ENCODE measurements at regions not wholly inside any gene's neighbourhood (a gene's known extent, or its start where the extent isn't known, plus 50 kb on each side); places are given as distances from the start of the nearest gene placed in this dataset.
"Not testable (repeated sequence)": the region's sequence is repeated elsewhere in the genome, so short reads cannot be mapped to it uniquely, and the experiment has no call there.

DNA sequence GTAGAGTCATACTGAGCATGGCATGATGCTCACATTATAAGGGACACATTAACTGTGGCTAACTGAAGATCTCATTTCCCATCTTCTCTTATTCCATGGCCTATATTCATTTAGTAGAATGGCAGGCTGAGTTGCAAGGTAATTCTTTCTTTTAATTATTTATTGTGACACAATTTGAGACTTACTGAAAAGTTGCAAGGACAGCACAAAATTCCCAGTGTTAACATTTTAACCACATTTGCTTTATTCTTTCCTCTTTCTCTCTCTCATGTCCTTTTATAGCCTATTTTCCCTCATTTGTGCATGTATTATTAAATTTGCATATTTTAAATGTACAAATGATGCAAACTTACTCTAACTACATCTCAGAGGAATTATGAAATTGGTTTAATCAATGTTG is 366.1 kb upstream of the RPS23 start:
- DNase-seq, result no peak
- Mint-ChIP-seq H3K9me3 (no peaks in the 10 kb centered on the region), H3K27ac (no peak overlapping the region), H3K4me1 (no peaks in the 10 kb centered on the region), H3K27me3 (peaks cover 8% of the 10 kb centered on the region), H3K4me3 (no peak overlapping the region)
- no peak for ATAC-seq

DNA sequence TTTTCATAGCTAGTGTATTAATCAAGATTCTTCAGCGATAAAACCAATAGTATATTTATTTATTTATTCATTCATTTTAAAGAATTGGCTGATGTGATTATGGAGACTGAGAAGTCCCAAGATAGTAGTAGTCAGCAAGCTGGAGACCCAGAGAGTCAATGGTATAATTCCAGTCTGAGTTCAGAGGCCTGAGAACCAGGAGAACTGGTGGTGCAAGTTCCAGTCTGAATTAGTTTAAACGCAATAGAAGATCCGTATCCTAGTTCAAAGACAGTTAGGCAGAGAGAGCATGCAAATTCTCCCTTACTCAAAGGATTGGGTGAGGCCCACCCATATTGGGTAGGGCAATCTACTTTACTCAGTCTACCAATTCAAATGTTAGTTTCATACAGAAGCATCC is 364.2 kb upstream of the RPS23 start:
- Mint-ChIP-seq H3K4me1 (no peaks in the 10 kb centered on the region), H3K27me3 (no peaks in the 10 kb centered on the region), H3K4me3 (no peak overlapping the region), H3K9me3 (no peaks in the 10 kb centered on the region), H3K27ac (no peak overlapping the region)
- DNase-seq, result no peak
- ATAC-seq, result no peak

DNA sequence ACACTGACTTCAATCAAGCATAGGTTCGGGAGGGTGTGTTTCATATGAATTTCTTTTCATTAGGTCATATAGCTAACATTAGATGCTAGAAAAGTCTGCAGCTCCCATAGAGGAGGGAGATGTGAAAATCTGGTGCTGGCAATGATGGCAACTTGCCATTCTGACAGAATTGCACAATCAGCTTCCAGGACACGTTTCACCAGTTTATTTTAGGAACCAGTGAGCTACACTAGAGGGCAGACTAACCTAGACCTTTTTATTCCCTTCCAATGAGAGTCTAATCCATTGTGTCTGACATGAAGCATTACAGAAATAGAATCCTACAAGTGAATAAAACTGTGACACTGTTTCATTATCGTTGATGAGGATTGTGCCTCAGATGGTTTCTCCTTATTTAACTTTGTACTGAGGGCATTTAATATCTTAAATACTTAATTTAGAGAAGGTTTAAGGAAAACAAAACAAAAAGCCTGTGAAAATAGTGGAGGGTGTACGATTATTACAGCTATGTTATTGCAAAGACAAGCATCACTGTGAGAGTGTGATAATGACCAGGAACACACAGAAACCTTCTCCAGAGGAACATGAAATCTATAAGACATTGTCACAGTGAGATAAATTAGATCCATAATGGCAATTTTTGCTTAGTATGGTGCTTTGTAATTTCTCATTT is 363.3 kb upstream of the RPS23 start:
- no peaks in the 10 kb centered on the region for H3K27me3 Mint-ChIP-seq
- ATAC-seq (peak; percentile 78), DNase-seq (peak; percentile 5 to 18)
- H3K4me1 Mint-ChIP-seq, result no peaks in the 10 kb centered on the region
- H3K27ac Mint-ChIP-seq, result peak overlapping the region in 1 of 2 donors; percentile 69
- H3K9me3 Mint-ChIP-seq, result no peaks in the 10 kb centered on the region
- H3K4me3 Mint-ChIP-seq, result no peak overlapping the region

DNA sequence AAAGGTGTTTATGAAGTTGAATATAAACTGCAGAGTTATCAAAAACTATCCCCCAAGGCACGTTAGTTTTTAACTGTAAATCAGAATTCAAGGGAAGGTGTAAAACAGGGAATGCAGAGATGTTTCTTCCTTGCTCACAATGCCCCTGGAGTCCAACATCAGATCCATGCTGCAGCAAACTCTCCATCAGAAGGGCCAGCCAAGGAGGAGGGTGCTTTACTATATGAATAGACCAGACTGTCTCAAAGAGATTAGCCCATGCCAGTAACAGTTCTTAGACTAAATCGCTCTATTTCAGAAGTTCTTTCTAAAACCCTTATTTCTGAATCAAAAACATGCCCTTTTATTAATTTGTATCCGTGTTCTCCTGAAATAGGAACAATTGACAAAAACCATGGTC is 362.8 kb upstream of the RPS23 start:
- DNase-seq, result no peak
- Mint-ChIP-seq H3K4me1 (no peaks in the 10 kb centered on the region), H3K9me3 (no peaks in the 10 kb centered on the region), H3K27ac (peak overlapping the region in 1 of 2 donors; percentile 14), H3K4me3 (no peak overlapping the region), H3K27me3 (no peaks in the 10 kb centered on the region)
- no peak for ATAC-seq

DNA sequence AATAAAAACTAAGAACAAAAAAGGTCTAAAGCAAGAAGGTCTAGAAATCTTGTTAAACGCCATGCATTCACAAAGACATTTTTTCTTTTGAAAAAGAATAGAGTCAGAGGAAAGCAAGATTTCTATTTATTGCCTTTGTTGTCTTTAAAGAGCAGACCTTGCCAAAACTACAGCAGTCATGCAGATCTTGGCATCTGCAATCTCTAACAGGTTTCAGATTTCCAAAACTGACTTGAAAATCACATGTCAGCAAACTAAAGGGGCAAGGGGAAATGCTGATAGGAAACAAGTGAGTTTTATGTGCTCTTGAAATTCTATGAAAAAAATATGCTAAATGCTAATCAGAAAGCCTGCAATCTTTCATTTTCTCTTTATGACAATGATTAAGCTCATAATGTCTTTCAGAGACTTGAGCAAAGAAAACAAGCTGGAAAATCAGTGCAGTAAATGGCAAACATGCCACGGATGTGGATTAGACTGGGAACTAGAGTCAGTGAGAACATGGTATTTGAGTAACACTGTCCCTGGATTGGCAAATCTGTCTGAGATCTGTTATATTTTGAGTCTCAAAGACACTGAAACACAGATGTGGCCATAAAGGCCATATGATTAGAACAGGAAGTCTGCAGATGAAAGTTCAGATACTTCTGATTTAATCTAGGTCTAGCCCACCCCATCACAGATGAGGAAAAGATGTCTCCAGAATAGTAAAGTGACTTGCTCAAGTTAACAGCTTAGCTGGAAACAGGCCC is 361.4 kb upstream of the RPS23 start:
- Mint-ChIP-seq H3K27ac (no peak overlapping the region), H3K9me3 (no peaks in the 10 kb centered on the region), H3K4me1 (no peaks in the 10 kb centered on the region), H3K4me3 (no peak overlapping the region), H3K27me3 (no peaks in the 10 kb centered on the region)
- DNase-seq (no peak), ATAC-seq (no peak)

DNA sequence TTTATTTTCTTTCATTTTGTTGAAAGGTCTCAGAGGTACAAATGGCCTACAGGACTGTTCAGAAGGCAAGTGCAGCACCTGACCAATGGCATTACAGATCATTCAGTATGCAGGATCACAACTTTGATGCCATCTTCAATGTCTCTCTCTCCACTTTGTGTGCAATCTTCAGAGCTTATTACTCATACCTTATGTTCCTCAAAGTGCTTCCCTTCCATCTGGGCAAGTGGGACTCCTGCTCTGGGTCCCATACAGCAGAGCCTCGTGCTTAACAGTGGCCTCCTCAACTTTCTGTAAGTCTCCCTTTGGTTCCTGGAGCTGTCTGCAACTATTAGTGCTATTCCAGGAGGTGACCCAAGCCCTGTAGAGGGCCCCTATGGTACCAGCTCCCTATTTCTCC is 358.4 kb upstream of the RPS23 start:
- DNase-seq (no peak), ATAC-seq (no peak)
- Mint-ChIP-seq H3K27ac (peak overlapping the region in 1 of 2 donors; percentile 4), H3K4me1 (no peaks in the 10 kb centered on the region), H3K9me3 (no peaks in the 10 kb centered on the region), H3K4me3 (no peak overlapping the region), H3K27me3 (no peaks in the 10 kb centered on the region)

DNA sequence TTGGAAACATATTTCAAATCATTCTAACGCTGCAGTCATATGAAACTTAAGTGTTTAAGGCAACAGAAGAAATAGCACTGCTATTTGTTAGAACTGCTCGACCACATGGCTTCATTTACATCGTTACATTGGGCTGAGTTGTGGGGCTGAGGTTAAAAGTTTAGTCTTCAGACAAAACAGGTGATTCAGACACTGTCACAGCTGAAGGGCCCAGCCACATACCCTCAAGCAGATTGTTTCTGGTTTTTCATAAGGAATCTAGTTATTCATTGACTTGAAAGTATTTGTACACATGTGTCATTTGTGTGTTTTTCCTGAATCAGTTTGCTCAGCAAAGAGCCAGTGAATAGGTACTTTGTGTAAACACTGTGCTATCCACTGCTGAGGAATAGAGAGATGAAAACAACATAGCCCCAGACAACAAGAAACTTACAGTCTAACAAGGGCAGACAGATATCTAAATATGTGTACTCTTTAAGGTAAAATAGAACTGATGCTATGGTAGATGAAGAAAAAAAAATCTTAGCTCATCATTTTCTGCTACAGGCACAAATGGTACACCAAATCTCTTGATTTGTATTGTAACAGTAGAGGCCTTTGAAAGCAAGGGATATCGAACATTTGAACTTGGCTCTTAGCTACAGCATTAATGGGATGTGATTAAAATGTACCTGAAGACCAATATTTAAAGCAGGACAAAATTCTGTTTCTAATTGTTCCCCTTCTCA is 357.6 kb upstream of the RPS23 start:
- peak; percentile 77 for ATAC-seq
- no peaks in the 10 kb centered on the region for H3K9me3 Mint-ChIP-seq
- no peaks in the 10 kb centered on the region for H3K27me3 Mint-ChIP-seq
- no peak overlapping the region for H3K4me3 Mint-ChIP-seq
- no peak overlapping the region for H3K27ac Mint-ChIP-seq
- DNase-seq, result no peak
- no peaks in the 10 kb centered on the region for H3K4me1 Mint-ChIP-seq

DNA sequence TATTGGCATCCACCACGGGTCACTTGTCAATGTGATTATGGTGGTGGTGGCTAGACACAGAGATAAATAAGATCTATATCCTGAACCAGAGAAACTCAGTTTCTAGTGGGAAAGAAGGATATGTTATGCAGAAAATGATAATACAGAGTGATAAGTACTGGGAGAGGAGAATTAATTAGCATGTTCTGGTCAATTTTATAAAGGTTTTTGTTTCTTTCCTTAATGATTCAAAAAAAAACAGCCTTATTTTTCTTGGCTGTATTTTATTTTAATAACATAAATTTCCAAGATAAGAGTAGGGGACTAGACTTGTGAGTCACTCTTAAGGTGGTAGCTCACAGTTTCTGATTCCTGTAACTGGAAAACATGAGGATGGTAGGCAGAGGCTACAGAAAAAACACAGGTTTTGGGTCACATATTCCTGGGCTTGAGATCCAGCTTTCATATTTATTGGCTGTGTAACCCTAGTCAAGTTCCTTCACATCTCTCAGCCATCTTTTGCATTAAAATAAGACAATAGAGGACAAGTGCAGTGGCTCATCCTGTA is 350.3 kb upstream of the RPS23 start:
- Mint-ChIP-seq H3K4me1 (no peaks in the 10 kb centered on the region), H3K27me3 (no peaks in the 10 kb centered on the region), H3K4me3 (no peak overlapping the region), H3K27ac (no peak overlapping the region), H3K9me3 (peaks cover 3 to 9% of the 10 kb centered on the region in 2 donors)
- ATAC-seq (no peak), DNase-seq (no peak)

DNA sequence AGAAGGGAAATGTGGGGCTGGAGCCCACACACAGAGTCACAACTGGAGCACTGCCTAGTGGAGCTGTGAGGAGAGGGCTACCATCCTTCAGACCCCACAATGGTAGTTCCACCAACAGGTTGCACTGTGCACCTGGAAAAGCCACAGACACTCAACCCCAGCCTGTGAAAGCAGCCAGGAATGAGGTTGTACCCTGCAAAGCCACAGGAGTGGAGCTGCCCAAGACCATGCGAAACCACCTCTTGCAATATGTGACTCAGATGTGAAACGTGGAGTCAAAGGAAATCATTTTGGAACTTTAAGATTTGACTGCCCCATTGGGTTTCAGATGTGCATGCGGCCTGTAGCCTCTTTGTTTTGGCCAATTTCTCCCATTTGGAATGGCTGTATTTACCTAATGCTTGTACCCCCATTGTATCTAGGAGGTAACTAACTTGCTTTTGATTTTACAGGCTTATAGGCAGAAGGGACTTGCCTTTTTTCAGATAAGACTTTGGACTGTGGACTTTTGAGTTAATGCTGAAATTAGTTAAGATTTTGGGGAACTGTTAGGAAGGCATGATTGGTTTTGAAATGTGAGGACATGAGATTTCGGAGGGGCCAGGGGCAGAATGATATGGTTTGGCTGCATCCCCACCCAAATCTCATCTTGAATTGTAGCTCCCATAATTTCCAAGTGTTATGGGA is 348.9 kb upstream of the RPS23 start:
- H3K9me3 Mint-ChIP-seq, H3K27me3 Mint-ChIP-seq, DNase-seq, H3K4me3 Mint-ChIP-seq, H3K4me1 Mint-ChIP-seq, ATAC-seq, H3K27ac Mint-ChIP-seq: not testable (repeated sequence)

DNA sequence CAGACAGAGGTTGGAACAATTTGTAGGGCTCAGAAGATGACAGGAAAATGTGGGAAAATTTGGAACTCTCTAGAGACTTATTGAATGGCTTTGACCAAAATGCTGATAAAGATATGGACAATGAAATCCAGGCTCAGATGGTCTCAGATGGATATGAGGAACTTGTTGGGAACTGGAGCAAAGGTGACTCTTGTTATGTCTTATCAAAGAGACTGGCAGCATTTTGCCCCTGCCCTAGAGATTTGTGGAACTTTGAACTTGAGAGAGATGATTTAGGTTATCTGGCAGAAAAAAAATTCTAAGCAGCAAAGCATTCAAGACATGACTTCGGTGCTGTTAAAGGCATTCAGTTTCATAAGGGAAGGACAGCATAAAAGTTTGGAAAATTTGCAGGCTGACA is 347.9 kb upstream of the RPS23 start:
- H3K27me3 Mint-ChIP-seq, H3K4me1 Mint-ChIP-seq, ATAC-seq, H3K9me3 Mint-ChIP-seq, DNase-seq, H3K27ac Mint-ChIP-seq, H3K4me3 Mint-ChIP-seq: not testable (repeated sequence)

DNA sequence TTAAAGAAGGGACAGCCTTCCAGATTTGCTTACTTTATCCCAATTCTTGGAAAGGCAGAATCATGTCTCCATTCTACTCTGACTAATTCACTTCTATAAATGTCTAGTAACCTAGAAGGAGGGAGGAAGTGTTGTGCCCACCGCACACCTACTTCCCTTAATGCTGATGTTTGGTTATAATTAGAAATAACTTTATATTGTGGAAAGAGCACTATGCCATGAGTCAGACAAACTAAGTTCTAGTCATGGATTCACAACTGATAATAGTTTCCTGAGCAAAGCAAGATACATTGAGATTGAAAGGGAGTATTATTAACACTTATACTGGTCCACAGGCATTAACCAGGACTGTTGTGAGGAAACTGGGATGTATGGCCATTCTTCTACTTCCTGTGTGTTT is 345.9 kb upstream of the RPS23 start:
- Mint-ChIP-seq H3K4me1 (peaks cover 7% of the 10 kb centered on the region), H3K4me3 (no peak overlapping the region), H3K27me3 (no peaks in the 10 kb centered on the region), H3K27ac (peak overlapping the region in 1 of 2 donors; percentile 57), H3K9me3 (peaks cover 3 to 10% of the 10 kb centered on the region in 2 donors)
- ATAC-seq (no peak), DNase-seq (no peak)

DNA sequence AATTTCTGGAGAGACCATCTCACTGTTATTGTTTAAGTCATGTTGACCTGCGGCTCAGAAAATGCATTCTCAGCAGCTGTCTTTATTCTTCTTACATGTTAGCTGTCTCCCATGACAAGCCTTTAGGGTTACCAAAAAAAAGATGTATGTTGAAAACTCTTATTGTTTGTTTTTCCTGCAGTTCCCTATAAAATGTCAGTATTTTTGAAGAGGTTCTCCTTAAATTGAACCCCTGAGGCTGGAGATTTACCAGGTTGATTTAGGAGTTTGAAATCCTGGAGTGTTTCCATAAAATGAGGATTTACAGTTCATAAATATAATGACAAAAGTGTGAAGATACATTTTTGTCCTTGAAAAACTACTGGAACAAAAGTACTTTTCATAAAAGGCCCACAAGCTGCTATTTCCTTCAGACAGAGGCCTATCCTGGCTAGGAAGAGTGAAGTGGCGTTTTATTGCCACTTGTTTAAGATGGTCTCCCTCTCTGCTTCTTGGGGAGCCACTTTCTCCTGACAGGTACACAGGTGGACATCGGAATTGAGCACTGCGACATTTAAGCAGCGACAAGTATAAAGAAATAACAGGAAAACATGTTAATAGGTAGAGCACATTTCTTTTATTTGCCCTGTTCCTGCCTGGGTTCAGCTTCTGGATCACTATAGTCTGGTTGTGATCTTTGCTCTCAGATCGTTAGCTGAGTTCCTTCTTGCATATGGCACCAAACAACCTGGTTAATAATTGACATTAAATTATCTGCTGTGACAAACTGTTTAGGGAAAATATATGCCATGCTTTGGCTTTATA is 344.8 kb upstream of the RPS23 start:
- Mint-ChIP-seq H3K27me3 (no peaks in the 10 kb centered on the region), H3K27ac (no peak overlapping the region), H3K4me1 (peaks cover 7% of the 10 kb centered on the region), H3K9me3 (peaks cover 0 to 18% of the 10 kb centered on the region in 2 donors), H3K4me3 (no peak overlapping the region)
- DNase-seq (no peak), ATAC-seq (no peak)

DNA sequence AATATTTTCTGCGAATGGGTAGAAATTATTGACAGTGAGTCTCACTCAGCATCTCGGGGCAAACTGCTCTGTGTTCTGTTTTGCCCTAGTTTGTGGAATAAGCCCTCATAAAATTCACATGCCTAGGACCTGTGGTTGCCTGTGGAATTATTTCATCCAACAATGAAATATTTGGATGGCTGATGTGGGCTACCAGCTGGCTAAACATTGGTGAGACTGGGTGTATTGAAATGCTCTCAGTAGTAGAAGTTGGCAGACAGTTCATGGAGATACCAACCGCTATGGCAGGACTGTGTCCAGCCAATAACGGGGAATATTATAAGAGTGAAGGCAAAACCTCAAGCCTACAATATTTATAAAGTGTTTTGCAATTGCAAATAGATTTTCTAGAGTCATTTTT is 344.1 kb upstream of the RPS23 start:
- peaks cover 7% of the 10 kb centered on the region for H3K4me1 Mint-ChIP-seq

DNA sequence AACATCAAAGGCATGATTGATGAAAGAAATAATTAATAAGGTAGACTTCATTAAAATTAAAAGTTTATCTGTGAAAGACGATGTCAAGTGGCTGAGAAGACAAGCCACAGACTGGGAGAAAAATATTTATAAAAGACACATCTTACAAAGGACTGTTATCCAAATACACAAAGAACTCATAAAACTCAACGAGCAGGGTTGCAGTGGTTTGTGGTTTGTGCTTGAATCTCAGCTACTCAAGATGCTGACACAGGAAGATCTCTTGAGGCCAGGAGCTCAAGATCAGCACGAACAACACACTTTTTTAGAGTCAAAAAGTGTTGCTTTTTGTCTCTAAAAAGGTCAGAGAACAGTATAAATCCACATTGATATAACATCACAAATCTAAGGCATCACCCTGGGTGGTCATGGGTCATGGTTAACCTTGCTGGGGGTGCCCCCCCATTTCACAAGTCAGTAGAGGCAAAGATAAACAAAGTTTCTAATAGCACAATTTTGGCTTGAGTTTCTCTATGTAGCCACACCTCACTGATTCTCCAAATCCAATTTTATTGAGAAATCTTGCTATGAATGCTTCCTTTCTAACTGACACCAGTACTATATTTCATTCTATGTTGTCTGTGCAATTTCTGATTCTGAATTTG is 342.9 kb upstream of the RPS23 start:
- Mint-ChIP-seq H3K27ac (no peak overlapping the region), H3K9me3 (peaks cover 0 to 12% of the 10 kb centered on the region in 2 donors), H3K27me3 (no peaks in the 10 kb centered on the region), H3K4me1 (peaks cover 7% of the 10 kb centered on the region), H3K4me3 (no peak overlapping the region)
- DNase-seq (no peak), ATAC-seq (no peak)

More for the DNA sequence above, 344.1 kb upstream of the RPS23 start:
- ATAC-seq (no peak), DNase-seq (no peak)
- H3K27ac Mint-ChIP-seq, result no peak overlapping the region
- H3K9me3 Mint-ChIP-seq, result peaks cover 0 to 18% of the 10 kb centered on the region in 2 donors
- no peak overlapping the region for H3K4me3 Mint-ChIP-seq
- H3K27me3 Mint-ChIP-seq, result no peaks in the 10 kb centered on the region

Measured in stimulated activated naive CD8-positive, alpha-beta T cell treated with anti-CD3 and anti-CD28 coated beads, Interleukin-15, amount 100 ng/mL, for 72 hours (primary cell).